Choroid plexus epithelial cell (primary cell): ENCODE measurements at regions not wholly inside any gene's neighbourhood (a gene's known extent, or its start where the extent isn't known, plus 50 kb on each side); places are given as distances from the start of the nearest gene placed in this dataset.
"Not testable (repeated sequence)": the region's sequence is repeated elsewhere in the genome, so short reads cannot be mapped to it uniquely, and the experiment has no call there.

ENCODE experiments used
- DNase-seq: peaks from one replicate; pipeline ENCODE4 v3.0.0-alpha.2; 2010; ENCODE audit warnings: low read depth
- H3K4me3 ChIP-seq: 2 replicates; pipeline ENCODE4 v1.5.1; 2011; ENCODE audit warnings: low read depth, mild to moderate bottlenecking, control low read depth, low read length, moderate library complexity
- TF ChIP-seq, protein P1 (sequence below): conservative IDR thresholded peaks from 2 replicates; pipeline ENCODE4 v1.5.1; 2011; ENCODE audit warnings: low read depth, mild to moderate bottlenecking, control low read depth, inconsistent platforms, low read length, moderate library complexity

DNA sequence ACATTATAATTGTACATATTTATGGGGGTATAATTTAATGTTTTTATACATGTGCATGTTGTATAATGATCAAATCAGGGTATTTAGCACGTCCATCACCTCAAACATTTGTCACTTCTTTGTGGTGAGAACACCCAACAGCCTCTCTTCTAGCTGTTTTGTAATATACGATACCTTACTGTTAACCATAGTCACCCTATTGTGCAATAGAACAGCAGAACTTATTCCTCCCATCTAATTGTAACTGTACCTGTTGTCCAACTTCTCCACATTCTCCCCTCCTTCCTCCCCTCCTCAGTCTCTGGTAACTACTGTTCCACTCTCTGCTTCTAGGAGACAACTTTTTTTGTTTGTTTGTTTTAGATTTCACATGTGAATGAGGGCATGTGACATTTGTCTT is 197.0 kb upstream of the PKP2 start:
- no peak overlapping the region for H3K4me3 ChIP-seq
- TF ChIP-seq, protein P1, sequence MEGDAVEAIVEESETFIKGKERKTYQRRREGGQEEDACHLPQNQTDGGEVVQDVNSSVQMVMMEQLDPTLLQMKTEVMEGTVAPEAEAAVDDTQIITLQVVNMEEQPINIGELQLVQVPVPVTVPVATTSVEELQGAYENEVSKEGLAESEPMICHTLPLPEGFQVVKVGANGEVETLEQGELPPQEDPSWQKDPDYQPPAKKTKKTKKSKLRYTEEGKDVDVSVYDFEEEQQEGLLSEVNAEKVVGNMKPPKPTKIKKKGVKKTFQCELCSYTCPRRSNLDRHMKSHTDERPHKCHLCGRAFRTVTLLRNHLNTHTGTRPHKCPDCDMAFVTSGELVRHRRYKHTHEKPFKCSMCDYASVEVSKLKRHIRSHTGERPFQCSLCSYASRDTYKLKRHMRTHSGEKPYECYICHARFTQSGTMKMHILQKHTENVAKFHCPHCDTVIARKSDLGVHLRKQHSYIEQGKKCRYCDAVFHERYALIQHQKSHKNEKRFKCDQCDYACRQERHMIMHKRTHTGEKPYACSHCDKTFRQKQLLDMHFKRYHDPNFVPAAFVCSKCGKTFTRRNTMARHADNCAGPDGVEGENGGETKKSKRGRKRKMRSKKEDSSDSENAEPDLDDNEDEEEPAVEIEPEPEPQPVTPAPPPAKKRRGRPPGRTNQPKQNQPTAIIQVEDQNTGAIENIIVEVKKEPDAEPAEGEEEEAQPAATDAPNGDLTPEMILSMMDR, result no peak
- DNase-seq, result no peak

DNA sequence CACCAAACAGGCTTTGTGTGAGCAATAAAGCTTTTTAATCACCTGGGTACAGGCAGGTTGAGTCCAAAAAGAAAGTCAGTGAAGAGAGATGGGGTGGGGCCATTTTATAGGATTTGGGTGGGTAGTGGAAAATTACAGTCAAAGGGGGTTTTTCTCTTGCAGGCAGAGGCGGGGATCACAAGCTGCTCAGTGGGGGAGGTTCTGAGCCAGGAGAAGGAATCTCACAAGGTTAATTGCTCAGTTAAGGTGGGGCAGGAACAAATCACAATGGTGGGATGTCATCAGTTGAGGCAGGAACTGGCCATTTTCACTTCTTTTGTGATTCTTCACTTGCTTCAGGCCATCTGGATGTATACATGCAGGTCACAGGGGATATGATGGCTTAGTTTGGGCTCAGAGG is 191.3 kb upstream of the PKP2 start:
- H3K4me3 ChIP-seq, DNase-seq: not testable (repeated sequence)

DNA sequence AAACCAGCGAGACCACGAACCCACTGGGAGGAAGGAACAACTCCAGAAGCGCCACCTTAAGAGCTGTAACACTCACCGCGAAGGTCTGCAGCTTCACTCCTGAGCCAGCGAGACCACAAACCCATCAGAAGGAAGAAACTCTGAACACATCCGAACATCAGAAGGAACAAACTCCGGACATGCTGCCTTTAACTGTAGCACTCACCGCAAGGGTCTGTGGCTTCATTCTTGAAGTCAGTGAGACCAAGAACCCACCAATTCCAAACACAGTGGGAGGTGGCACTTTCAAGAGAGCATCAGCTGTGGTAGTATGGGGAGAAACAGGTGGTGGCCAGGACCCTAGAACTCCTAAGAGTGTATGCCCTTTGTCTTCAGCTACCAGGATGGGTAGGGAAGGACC is 179.8 kb upstream of the PKP2 start:
- DNase-seq, H3K4me3 ChIP-seq: not testable (repeated sequence)

DNA sequence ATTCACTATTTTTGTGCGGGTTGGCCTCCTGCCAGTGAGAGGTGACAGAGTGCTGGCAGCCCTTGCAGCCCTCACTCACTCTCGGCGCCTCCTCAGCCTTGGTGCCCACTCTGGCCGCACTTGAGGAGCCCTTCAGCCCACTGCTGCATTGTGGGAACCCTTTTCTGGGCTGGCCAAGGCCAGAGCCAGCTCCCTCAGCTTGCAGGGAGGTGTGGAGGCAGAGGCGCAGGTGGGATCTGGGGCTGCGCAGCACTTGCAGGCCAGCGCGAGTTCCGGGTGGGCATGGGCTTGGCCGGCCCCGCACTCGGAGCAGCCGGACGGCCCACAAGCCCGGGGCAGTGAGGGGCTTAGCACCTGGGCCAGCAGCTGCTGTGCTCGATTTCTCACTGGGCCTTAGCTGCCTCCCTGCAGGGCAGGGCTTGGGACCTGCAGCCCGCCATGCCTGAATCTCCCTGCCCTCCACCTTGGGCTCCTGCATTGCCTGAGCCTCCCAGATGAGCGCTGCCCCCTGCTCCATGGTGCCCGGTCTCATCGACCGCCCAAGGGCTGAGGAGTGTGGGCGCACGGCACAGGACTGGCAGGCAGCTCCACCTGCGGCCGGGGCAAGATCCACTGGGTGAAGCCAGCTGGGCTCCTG is 178.7 kb upstream of the PKP2 start:
- not testable (repeated sequence) for H3K4me3 ChIP-seq, DNase-seq

DNA sequence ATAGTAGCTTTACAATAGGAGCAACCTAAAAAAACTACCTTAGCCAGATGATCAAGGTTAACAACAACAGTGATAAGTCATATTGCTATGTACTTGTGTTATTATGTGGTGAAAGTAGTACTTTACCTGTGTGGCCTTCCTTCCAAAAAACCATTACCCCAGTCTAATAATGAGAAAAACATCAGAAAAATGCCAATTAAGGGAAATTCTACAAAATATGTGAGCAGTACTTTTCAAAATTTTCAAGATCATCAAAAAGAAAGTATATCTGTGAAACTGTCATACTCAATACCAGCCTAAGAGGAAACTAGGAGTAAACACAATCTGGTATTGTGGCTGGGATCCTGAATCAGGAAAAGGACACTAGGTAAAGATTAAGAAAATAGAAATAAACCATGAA is 165.3 kb upstream of the PKP2 start:
- DNase-seq, result no peak
- H3K4me3 ChIP-seq, result no peak overlapping the region
- TF ChIP-seq, protein P1, result no peak

DNA sequence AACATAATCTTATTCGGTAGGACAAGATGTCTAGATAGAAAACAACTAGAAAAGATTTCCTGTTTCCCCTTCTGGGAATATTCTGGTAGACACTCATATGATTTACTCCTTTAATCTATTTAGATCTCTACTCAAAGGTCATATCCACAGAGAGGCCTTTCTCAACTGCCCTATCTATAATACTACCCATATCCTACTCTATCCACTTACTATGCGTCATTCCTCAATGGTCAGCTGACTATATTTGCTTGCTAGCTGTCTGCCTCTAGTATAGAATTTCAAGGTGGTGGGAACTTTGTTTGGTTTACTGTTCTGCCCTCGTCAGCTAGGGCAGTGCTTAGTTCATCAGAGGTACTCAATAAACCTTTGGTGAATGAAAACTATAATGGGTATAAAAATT is 157.8 kb upstream of the PKP2 start:
- H3K4me3 ChIP-seq, result no peak overlapping the region
- TF ChIP-seq, protein P1, result no peak
- no peak for DNase-seq

DNA sequence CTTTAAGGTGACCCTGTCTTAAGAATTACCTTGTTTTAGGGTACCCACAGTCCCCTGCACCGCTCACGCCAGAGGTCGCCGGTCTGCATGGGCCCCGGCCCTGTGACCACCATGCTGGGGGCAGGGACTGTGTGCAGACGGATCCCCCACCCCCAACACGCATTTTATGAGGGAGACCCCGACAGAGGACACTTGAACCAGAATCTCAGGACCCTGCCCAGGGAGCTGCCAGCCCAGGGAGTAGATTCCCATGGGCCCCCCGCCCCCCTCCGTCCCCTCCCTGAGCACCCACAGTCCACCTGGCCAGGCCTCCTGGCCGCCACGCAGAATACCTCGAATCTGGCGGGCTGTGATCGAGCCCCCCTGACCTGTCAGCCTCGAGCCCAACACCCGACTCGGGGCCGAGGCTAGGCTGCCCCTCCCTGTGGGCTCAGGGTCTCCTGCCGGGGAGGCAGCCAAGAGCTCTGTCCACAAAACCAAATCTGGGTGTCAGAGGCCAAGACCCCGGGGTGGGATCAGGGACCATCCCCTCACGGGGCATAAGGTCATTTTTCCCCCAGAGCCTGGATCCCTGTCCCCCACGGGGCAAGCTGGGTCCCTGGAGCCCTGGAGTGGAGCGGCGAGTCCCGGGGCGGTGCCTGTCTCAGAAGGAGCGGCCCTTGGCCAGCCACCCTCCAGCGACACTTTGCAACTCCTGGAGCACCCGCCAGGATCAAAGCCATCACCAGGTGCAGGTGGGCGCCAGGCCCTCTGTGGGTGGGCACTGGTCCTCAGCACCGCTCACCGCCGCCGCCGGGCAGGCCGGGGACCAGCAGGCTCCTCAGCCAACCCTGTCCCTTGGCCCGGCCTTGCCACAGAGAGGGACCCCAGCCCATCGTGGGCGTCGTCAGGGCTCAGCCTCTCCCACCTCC is 155.8 kb upstream of the PKP2 start:
- TF ChIP-seq, protein P1, result no peak

DNA sequence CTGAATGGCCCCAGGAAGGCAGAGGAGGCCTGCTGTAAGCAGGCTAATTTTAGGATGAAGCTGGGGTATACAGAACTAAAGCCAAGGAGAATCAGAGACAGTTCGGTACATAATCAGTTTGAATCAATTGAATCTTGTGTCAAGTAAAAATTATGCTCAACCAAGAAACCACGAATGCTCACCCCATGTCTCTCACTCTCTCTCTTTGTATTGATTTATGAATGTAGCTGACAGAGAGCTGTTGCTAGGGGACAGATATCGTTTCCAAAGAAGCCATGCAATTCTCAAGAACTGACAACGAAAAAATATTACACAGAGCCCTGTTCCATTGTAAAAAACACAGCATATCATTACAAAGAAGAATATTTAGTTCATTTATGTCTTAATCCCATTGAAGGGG is 151.1 kb upstream of the PKP2 start:
- no peak overlapping the region for H3K4me3 ChIP-seq
- no peak for DNase-seq
- TF ChIP-seq, protein P1, result no peak

More for the DNA sequence above, 155.8 kb upstream of the PKP2 start:
- DNase-seq, result no peak
- no peak overlapping the region for H3K4me3 ChIP-seq
